ENCODE measurements at regions not wholly inside any gene's neighbourhood (a gene's known extent, or its start where the extent isn't known, plus 50 kb on each side); places are given as distances from the start of the nearest gene placed in this dataset.

DNA sequence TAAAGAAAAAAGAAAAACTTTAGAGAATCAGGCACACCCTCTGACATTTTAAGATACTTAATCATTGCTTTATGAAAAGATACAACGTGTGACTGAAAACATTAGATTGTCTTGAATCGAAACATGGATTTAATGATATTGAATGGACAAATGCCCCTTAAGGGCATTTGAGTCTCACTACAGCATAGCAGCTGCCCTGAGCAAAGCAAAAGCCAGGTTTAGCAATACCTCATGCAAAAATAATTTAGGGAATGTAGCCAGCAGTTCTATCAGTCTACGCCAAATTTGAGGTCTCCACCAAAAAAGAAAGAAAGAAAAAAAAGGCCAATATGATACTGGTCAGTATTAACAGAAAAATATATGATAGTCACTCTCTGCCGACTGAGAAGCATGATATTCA is 56.6 kb upstream of the LMNB1 start:
- DNase-seq, result no peak
- Histone ChIP-seq H2AFZ (ENCODE audit: low read depth, low read length) (no peak overlapping the region), H3K9ac (ENCODE audit: low read length) (no peak overlapping the region), H3K18ac (ENCODE audit: low read depth in 1 of 2, low read length in 2 of 2) (no peak overlapping the region), H3K4me3 (ENCODE audit: insufficient read depth in 1 of 2, low read depth in 1 of 2, low read length in 2 of 2) (no peak overlapping the region), H3K27ac (ENCODE audit: low read length, poor library complexity, severe bottlenecking) (no peak overlapping the region), H2BK12ac (ENCODE audit: low read length in 2 of 2) (no peak overlapping the region), H4K91ac (ENCODE audit: low read length) (no peak overlapping the region), H3K4me2 (ENCODE audit: low read length, poor library complexity, severe bottlenecking) (no peak overlapping the region), H3K27me3 (ENCODE audit: control insufficient read depth in 1 of 2, insufficient read depth in 1 of 2, low read length in 2 of 2) (no peaks in the 10 kb centered on the region), H3K4me1 (ENCODE audit: control insufficient read depth, insufficient read depth, low read depth, low read length) (peaks cover 6% of the 10 kb centered on the region), H3K4ac (ENCODE audit: low read depth in 1 of 2, low read length in 2 of 2) (no peak overlapping the region), H2AK5ac (ENCODE audit: low read length, severe bottlenecking) (no peak overlapping the region), H3K23ac (ENCODE audit: low read length in 2 of 2) (no peak overlapping the region), H2BK15ac (ENCODE audit: low read depth, poor library complexity, severe bottlenecking) (no peak overlapping the region), H2BK5ac (ENCODE audit: low read depth, low read length, poor library complexity, severe bottlenecking) (no peak overlapping the region), H3K79me1 (replicated peaks; ENCODE audit: low read length, poor library complexity, severe bottlenecking) (no peaks in the 10 kb centered on the region), H3K9me3 (ENCODE audit: control insufficient read depth, low read length) (no peaks in the 10 kb centered on the region), H3K14ac (ENCODE audit: low read length in 2 of 2) (no peak overlapping the region), H3K36me3 (ENCODE audit: control insufficient read depth in 1 of 2, insufficient read depth in 2 of 2, low read depth in 1 of 2, low read length in 2 of 2) (no peaks in the 10 kb centered on the region), H4K8ac (ENCODE audit: low read length) (no peak overlapping the region), H2BK120ac (ENCODE audit: low read depth, low read length) (no peak overlapping the region)
- 100% methylated on average over 2 of the region's 4 CpGs for WGBS

DNA sequence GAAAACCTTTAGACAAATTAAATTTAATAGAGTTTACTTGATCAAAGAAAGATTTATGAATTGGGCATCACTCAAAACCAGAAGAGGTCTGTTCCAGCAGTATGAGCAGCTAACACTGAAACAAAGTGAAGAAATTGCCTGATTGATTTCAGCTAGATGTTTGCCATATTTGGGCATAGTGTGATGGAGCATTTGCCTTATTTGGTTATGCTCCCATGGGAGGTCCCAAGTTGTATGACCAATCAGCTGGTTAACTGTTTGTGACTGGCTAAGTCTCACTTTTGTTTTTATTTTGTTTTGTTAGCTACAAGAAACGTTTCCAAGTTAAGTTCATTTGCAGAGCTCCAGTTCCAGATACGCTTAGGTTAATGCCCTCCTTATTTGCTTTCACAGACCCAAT is 53.3 kb upstream of the LMNB1 start:
- H3K14ac ChIP-seq (ENCODE audit: low read length in 2 of 2), result no peak overlapping the region
- no peak overlapping the region for H2BK12ac ChIP-seq (ENCODE audit: low read length in 2 of 2)
- no peak overlapping the region for H3K9ac ChIP-seq (ENCODE audit: low read length)
- no peak overlapping the region for H3K4ac ChIP-seq (ENCODE audit: low read depth in 1 of 2, low read length in 2 of 2)
- H3K36me3 ChIP-seq (ENCODE audit: control insufficient read depth in 1 of 2, insufficient read depth in 2 of 2, low read depth in 1 of 2, low read length in 2 of 2), result no peaks in the 10 kb centered on the region
- H3K27me3 ChIP-seq (ENCODE audit: control insufficient read depth in 1 of 2, insufficient read depth in 1 of 2, low read length in 2 of 2), result no peaks in the 10 kb centered on the region
- H2AK5ac ChIP-seq (ENCODE audit: low read length, severe bottlenecking), result no peak overlapping the region
- no peak overlapping the region for H2BK5ac ChIP-seq (ENCODE audit: low read depth, low read length, poor library complexity, severe bottlenecking)
- no peak overlapping the region for H4K91ac ChIP-seq (ENCODE audit: low read length)
- no peaks in the 10 kb centered on the region for H3K4me1 ChIP-seq (ENCODE audit: control insufficient read depth, insufficient read depth, low read depth, low read length)
- H2BK120ac ChIP-seq (ENCODE audit: low read depth, low read length), result no peak overlapping the region
- no peak overlapping the region for H3K18ac ChIP-seq (ENCODE audit: low read depth in 1 of 2, low read length in 2 of 2)
- H2BK15ac ChIP-seq (ENCODE audit: low read depth, poor library complexity, severe bottlenecking), result no peak overlapping the region
- no peak overlapping the region for H4K8ac ChIP-seq (ENCODE audit: low read length)
- no peak overlapping the region for H3K23ac ChIP-seq (ENCODE audit: low read length in 2 of 2)
- no peaks in the 10 kb centered on the region for H3K79me1 ChIP-seq (replicated peaks; ENCODE audit: low read length, poor library complexity, severe bottlenecking)
- 86% methylated on average over 2 of the region's 2 CpGs for WGBS
- no peak for DNase-seq
- no peak overlapping the region for H2AFZ ChIP-seq (ENCODE audit: low read depth, low read length)
- H3K4me2 ChIP-seq (ENCODE audit: low read length, poor library complexity, severe bottlenecking), result no peak overlapping the region
- no peaks in the 10 kb centered on the region for H3K9me3 ChIP-seq (ENCODE audit: control insufficient read depth, low read length)
- no peak overlapping the region for H3K27ac ChIP-seq (ENCODE audit: low read length, poor library complexity, severe bottlenecking)
- no peak overlapping the region for H3K4me3 ChIP-seq (ENCODE audit: insufficient read depth in 1 of 2, low read depth in 1 of 2, low read length in 2 of 2)

Data from mesenchymal stem cell (in vitro differentiated cells and primary cell).